ENCODE measurements at regions not wholly inside any gene's neighbourhood (a gene's known extent, or its start where the extent isn't known, plus 50 kb on each side); places are given as distances from the start of the nearest gene placed in this dataset.

DNA sequence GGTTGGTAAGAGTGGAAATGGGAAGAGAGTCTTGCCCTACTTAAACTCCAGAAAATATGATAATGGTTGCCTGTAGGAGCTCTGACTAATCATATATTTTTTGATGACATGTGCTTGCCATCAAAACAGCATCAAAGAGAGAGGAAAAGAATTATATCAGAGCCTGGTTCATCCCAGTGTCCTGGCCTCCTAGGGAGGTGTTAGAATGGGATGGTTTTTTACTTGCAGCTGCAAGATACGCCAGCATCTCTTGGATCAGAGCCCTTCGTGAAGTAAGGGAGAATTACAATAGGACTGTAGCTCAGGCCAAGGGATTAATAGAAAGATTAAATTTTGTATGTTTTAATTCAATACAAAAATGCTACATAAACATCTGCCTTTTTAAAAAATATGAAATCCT, 177.6 kb upstream of the HDAC9 start:
- DNase-seq (ENCODE audit: low read depth) = no peak

DNA sequence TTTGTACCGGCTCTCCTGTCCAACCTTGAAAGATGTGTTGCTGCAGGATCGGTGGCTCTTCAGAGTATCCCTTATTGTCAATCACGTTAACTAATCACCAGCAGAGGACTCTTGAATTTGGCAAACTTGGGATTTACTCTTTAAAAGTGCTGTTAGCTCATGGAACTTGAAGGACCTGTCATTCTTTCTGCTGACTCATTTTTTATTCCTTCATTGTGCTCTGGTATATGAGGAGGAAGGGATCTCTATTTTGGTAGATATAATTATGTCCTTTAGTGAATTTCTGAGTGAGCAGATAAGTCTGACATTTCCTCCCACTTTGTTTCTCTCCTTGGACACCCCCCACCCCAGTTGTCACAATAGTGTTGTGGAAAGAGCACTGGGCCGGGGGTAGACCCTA, 175.1 kb upstream of the HDAC9 start:
- DNase-seq (ENCODE audit: low read depth) = no peak

DNA sequence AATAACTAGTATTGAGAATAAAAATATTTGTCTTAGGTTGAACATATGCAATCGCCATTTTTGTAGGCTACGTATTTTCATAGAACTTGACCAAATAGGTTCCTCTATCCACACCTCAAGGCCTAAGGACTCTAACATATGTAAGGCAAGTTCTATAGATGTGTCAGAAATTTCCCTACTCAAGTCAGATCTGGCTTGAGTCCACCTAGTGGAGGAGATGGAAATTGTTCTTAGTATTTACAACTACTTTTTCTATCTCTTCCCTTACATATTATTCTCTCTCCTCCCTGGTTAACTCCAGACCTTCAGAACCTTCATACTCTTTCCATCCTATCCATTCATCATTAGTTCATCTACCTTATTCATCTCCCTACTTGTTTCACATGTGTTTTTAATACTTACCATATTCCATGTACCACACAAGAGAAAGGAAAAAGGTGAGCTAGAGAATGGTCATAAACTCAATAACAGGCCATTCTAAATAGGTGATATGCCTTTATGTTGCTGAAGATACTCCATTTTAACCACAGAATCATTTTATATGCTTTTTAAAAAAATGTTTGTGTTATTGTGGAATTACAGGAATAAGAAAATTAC, 174.5 kb upstream of the HDAC9 start:
- DNase-seq (ENCODE audit: low read depth) = peak; percentile 74

DNA sequence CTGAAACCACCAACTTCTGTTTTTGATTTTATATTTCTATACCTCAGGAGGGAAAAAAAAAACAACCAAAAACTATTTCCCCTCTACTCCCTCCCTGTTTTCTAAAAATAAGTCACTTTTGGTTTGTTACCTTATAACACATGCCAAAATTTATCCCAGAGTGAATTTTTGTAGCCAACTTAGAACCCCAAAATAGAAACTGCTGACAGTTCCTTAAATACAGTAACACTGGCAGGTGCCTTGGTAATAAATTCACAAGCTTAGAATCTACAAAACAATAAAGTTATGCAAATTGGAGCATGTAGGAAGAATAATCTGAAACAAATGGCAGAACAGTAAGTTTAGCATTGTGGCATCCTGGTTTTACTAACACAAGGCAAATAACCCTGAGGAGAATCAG, 165.0 kb upstream of the HDAC9 start:
- no peak for DNase-seq (ENCODE audit: low read depth)

DNA sequence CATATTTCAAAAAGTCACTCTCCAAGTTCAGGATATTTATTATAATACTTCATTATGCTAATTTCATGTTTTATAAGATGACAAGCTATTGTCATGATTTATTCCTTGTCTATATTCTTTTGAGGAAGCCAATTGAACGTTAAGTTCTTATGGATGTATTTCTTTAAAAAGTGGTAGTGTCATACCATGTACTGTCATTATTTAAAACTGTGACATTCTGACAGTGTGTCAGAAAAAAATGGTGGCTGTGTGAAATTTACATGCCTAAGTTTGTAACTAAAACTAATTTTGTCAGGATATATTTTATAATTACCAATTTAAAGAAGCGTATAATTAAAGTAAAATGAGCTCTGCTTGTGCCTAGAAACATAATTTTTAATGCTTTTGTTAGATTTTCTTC, 158.9 kb upstream of the HDAC9 start:
- no peak for DNase-seq (ENCODE audit: low read depth)

DNA sequence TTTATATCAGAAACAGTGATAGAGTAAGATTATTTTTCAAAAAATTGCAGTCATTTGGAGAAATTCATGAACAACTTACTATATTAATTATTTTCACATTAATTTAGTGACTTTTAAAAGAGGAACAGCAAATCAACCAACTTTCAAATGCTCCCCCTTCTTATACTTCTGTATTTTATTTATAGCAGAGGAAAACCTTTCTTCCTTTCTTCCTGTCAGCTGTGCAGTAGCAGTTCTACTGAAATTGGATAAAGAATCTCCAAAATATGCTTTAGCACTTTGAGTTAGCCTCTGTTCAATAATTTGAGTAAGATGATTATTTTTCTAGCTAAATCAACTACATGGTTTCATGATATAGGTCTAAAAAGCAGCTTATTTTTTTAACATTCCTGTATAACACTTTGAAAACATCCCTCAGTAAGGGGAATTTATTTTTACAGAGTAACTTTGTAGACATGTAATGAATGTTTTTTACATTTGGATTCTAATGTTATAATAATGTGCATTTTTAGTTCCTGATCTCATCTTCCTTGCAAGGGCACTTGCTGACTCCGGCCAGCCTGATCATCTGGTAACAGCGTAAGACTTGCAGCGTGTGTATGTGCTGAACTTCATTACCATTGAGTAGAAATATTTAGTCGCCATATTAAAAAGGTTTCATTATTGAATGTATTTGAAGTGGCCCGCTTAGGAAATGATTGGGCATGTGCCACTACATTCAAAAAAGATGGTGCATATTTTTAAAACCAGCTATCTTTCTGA, 158.3 kb upstream of the HDAC9 start:
- DNase-seq (ENCODE audit: low read depth) = no peak

DNA sequence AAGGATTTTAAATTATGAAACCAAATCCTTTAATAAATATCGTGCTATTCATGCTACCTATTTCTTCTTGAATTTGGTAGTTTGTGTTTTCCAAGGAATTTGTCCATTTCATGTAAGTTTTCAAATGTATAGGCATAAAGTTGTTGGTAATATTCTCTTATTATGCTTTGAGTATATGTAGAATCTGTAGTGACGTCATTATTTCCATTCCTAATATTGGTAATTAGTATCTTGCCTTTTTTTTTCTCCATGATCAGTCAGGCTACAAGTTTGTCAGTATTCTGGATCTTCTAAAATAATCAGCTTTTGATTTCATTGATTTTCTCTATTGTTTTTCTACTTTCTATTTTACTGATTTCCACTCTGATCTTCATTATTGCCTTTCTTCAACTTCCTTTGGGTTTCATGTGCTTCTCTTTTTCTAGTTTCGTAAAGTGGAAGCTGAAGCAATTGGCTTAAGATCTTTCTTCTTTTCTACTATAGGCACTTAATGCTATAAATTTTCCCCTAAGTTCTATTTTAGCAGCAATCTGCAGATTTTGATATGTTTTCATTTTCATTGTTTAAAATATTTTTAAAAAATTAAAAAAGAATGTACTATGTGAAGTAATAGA, 156.5 kb upstream of the HDAC9 start:
- no peak for DNase-seq (ENCODE audit: low read depth)

DNA sequence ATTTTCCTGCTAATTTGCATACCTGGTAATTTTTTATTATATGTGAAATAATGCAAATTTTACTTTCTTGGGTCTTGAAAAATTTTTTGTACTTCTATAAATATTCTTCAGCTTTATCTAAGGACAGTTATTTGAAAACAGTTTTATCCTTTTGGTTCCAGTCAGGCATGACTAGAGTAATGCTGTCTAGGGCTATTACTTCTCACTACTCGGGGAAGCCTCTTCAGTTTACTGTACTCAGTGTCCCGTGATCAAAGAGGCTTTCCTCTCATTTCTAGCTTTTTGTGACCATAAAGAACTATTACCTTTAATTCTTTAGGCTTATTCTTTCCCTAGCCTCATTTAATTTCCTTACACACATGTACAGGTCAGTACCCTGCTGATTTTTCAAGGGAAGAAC, 153.8 kb upstream of the HDAC9 start:
- no peak for DNase-seq (ENCODE audit: low read depth)

DNA sequence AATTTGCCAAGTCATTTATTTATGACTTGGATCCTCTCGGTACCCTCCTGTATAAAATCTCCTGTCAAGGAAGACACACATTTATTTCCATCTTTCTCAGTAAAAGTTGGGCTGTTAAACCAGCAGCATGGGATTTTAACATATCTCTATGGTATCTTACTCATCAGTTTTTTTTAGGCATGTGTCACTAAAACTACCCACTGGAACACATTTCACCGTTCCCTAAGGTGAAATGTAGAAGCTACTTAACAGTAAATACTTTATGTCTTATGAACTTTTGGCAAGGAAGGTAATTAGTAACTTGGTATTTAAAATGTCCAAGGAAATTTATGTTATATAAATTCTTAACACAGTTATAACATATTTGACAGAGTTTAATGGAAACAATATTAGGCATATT, 152.5 kb upstream of the HDAC9 start:
- DNase-seq (ENCODE audit: low read depth) = no peak

DNA sequence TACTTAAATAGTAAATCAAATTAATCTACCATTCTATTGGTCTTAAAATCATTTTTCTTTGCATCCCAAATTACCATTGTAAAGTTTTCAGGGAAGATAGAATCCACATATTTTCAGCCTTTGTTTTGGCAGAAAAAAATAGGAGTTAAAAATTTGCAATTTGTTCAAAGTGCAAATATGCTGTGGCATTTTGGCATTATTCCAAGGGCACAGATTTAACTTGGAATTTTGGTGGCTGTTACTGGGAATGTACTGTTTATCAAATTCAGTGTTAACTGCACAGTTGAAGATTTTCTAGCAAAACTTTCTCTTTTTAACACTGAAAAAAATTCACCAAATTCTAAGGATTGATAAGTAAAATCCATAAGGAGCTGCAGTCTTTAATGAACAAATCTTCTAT, 151.0 kb upstream of the HDAC9 start:
- DNase-seq (ENCODE audit: low read depth) = no peak

DNA sequence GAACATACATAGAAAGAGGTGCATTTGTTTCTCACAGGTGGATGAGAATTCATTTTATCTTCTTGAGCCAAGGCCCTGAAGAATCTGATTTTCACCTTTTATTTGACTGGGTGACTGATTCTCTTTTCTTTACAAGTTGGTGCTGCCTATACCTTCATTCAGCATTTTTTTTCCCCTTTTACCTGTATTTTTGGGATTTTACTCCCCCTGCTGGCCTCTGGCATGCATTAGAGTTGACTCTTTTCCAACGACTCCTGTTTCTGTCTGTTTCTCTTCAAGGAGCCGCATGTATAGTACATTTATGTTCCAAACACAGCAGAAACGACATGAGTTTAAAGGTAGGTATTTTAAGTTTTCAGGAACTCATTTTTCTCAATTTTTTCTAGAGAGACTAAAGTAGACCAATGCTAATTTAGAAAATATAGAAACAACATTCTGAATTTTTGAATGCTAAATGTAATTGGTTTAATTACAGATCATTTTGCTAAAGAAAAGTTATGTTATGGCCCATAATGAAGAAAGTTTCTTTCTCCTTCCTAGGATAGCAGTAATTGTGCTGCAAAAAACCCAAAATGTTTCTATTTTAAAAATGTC, 149.8 kb upstream of the HDAC9 start:
- peak; percentile 70 for DNase-seq (ENCODE audit: low read depth)

DNA sequence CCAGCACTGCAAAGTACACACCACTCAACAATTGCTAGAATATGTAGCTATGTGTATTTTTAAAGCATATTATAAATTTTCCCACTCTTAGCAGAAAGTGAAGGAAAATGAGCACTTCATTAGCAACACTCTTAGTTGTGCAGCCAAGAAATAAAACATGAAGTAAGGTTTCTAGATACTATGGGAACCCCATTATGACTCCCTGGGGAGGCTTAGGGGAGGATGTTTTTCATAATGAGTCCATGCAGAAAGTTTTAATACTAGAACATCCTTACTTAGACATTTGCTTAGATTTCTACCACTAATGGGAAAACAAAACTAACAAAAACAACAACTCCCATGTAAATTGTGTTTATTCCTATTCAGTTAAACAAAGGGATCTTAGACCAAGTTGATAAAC, 148.4 kb upstream of the HDAC9 start:
- DNase-seq (ENCODE audit: low read depth) = no peak

DNA sequence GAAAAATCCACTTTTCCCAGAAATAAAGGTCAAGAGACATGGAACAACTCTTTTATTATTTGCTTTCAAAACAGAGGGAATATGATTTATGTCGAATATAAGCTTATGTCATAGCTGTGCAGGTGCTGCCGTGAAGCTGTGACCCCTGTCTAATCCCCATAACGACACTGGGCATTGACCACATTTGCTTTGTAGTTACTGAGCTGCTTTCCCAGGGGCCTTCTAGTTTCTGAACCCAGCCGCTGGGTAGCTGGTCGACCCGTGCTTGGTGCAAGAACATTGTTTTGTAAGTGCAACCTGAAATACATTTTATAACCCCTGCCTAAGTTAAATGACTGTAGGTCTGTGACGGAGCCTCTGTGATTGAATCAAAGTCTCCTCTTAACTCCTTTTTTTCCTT, 144.9 kb upstream of the HDAC9 start:
- no peak for DNase-seq (ENCODE audit: low read depth)

DNA sequence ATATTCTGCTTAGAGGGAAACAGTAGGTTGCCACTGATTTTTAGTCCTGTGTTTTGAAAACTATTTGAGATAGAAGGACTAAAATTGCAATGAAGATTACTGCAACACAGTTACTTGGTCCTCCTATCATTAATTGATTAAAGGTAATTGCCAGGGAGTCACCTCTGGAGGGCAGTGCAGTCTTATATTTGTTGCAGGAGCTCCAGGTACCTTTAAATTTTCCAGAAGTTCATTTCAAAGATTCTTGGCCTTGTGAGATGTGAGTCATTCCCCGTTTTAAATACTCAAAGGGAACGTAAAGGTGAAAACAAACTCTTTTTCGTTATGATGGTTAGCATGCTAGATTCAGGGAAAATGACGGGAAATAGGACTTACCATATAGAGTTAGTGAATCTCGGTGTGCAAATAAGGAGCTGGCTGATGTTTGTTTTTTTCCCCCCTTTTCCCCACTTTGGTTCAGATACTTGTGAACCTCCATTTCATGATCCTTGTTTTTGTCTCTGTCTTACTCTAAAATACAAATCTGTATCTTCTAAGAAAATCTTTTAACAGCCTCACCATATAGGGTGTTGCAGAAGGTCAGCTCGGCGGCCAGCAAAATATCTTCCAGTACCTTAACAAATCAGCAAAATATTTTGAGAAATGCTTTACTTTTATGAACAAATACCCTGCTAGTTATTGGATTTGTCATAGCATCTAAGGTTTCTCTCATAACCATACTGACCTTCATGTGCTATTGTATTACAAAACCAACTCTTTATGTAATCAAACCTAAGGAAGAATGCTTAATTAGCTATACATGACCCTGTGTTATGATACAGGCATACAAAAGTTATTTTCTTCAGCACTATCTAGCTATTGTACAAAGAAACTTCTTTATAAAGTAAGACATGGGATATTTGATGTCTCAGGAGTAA, 143.0 kb upstream of the HDAC9 start:
- DNase-seq (ENCODE audit: low read depth) = peak; percentile 83

DNA sequence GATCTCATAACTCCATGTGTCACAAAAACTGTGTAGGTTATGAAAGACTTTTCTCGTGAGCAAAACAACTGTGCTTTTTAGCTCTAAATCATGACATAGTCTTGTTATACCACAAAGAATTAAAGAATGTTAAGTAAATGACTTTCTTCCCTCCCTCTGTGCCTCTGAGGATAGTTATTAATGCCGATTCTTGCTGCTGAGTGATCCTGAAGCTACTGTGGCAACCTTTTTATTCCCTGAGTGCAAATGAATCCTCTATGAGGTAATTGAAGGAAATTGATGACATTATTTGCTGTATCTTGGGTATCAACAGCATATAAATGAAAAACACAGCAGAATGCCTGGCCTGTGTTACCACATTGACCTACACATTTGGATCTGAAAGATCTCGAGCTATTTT, 142.2 kb upstream of the HDAC9 start:
- DNase-seq (ENCODE audit: low read depth) = no peak

DNA sequence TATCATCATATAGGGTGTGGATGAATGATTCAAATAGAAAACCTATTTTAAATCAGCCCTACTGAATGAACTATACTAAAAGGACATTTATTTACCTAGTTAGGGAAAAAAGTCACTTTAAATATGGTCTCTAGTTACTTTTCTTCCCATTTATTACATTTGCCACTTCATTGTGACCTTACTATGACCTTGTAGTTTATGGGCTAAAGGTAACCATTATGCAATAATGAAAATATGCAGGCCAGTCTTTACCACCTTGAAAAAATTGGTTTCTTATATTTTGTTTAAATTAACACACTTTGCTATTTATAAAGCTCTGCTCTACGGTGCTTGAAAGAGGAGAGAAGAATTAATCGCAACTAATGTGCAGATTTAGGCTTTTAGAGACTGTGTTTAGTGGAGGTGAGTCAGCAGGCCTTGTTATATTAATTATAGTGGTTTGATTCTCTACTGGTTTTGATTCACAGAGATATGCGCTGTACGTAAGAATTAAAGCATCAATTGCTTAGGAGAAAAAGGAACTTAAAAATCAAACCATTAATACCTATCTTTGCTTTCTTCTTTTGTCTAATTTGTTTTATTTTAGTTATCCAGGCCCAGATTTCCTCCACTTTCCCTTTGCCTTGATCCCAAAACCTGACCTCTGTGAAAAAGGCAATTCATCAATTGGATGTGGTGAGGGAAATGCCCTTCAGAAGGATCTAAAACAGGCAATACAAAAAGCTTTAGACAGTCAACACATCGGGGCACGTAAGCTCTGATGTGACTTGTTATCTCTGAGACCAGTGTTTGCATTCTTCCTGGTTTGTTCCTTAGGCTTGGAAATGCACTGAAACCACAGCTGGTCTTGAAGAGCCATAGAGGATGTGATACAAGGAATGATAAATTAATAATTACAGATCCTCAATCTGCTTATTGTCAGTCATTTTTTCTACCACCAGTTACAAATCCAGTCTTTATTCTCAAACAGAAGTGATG, 141.2 kb upstream of the HDAC9 start:
- DNase-seq (ENCODE audit: low read depth) = no peak

DNA sequence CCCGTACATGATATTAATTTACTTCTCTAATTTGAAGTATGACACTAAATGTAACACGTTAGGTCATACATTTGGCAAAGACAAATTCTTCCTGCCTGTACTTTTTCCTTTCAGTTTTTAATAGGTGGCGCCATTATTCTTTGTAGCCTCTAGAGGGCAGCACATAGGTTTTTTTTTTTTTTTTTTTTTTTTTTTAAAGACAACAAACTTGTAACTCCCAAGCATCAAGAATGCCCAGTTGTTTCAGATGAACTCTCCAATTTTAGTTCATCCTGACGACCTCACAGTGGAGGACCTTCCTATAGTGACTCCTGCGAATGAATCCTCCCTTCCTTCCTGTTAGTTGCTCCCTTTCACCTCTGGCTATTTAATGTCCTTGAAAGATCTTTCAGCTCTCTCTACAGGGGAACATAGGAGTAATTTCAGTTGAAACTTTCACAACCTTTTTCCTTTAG, 139.3 kb upstream of the HDAC9 start:
- peak; percentile 61 for DNase-seq (ENCODE audit: low read depth)

DNA sequence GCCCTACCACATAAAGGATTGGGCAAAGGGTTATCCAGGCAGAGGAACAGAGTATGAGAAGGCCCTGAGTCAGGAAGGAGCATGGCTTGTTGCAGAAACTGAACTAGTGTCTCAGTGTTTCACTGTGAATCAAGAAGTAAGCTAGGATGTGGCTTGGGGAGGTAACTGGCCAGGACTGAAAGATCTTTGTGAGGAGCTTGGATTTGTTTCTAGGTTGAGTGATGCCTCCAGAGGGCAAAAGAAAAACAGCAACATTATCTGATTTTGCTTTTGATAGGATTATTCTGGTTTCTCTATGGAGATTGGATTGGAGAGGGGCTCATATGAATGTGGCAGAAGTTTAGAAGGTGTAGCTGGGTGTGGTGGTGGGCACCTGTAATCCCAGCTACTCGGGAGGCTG, 137.9 kb upstream of the HDAC9 start:
- peak; percentile 54 for DNase-seq (ENCODE audit: low read depth)

DNA sequence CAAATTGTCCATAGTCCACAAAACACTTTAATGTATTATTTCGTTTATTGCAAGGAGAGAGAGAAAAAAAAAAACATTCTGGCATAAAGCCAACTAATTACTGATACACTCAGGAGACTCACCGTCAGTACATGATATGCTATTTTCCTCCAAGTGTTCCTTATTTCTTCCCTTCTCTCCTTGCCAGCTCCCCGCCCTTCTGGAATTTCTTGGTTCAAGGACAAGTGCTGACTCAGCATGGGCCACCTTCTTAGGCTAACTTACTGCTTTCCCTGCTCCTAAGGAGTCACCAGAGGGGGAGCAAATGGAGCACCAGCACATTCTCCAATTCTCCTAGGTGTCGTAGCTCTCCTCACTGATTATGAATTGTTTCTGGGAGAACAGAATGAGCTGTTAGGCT, 133.8 kb upstream of the HDAC9 start:
- DNase-seq (ENCODE audit: low read depth) = peak; percentile 14

DNA sequence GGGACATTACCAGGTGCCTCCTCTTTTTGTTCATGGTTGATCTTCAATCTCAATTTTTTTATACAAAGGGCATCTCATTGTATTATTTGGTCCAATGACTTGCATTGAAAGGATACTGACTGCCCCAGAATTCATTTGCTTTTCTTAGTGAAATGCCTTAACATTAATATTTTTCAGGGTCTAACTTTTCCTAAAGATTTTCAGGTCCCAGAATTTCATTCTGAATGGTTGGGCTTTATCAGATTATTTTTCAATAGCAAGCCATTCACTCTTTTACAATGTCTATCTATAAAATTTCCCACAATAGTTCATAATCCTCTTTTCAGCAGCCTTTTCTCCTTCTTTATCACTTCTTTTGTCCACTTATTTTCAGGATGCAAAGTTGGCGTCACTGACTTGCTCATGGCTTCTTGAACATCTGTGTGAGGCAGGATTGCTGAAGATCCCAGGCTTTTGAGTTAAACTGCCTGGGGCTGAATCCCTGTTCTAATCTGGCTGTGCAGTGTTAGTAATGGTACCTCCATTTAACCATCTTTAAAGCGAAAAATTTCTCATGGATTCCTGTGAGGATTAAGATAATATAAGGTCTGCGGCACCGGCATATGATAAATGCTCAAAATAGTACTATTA, 131.7 kb upstream of the HDAC9 start:
- DNase-seq (ENCODE audit: low read depth) = no peak

Data from ELR (cell line).